ENCODE measurements at regions not wholly inside any gene's neighbourhood (a gene's known extent, or its start where the extent isn't known, plus 50 kb on each side); places are given as distances from the start of the nearest gene placed in this dataset.

- Histone ChIP-seq H3K27ac (no peak overlapping the region), H3K27me3 (no peaks in the 10 kb centered on the region), H3K4me3 (no peak overlapping the region), H3K9me3 (no peaks in the 10 kb centered on the region), H3K36me3 (replicated peaks in 1 of 2; ENCODE audit: insufficient read depth in 1 of 2, low read depth in 2 of 2) (no peaks in the 10 kb centered on the region), H3K4me1 (no peaks in the 10 kb centered on the region)
- TF ChIP-seq POLR2A (IDR thresholded peaks at IDR 0.05), result no peak
- TF ChIP-seq, protein P1, sequence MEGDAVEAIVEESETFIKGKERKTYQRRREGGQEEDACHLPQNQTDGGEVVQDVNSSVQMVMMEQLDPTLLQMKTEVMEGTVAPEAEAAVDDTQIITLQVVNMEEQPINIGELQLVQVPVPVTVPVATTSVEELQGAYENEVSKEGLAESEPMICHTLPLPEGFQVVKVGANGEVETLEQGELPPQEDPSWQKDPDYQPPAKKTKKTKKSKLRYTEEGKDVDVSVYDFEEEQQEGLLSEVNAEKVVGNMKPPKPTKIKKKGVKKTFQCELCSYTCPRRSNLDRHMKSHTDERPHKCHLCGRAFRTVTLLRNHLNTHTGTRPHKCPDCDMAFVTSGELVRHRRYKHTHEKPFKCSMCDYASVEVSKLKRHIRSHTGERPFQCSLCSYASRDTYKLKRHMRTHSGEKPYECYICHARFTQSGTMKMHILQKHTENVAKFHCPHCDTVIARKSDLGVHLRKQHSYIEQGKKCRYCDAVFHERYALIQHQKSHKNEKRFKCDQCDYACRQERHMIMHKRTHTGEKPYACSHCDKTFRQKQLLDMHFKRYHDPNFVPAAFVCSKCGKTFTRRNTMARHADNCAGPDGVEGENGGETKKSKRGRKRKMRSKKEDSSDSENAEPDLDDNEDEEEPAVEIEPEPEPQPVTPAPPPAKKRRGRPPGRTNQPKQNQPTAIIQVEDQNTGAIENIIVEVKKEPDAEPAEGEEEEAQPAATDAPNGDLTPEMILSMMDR (IDR thresholded peaks at IDR 0.05), result no peak
- ATAC-seq, result no peak
- intact Hi-C loops (cut with DNase I), result no loop called here
- 93 to 95% methylated on average over 7 of the region's 7 CpGs for WGBS, 2 donors
- DNase-seq, result no peak
Observed at GRCh38 chr10:113219446-113219845, 269.4 kb downstream of the TCF7L2 start.

- no peaks in the 10 kb centered on the region for H3K4me1 ChIP-seq
- DNase-seq, result no peak
- no peaks in the 10 kb centered on the region for H3K27me3 ChIP-seq
- no peak overlapping the region for H3K4me3 ChIP-seq
- TF ChIP-seq, protein P1 (IDR thresholded peaks at IDR 0.05), result no peak
- no peak for TF ChIP-seq POLR2A (IDR thresholded peaks at IDR 0.05)
- intact Hi-C loops (cut with DNase I), result no loop called here
- no peak overlapping the region for H3K27ac ChIP-seq
- no peaks in the 10 kb centered on the region for H3K36me3 ChIP-seq (replicated peaks in 1 of 2; ENCODE audit: insufficient read depth in 1 of 2, low read depth in 2 of 2)
- ATAC-seq, result no peak
- H3K9me3 ChIP-seq, result no peaks in the 10 kb centered on the region
- 57 to 63% methylated on average over 6 of the region's 6 CpGs for WGBS, 2 donors
Observed at GRCh38 chr10:113221756-113222168, 271.7 kb downstream of the TCF7L2 start.

- Histone ChIP-seq H3K4me1 (no peaks in the 10 kb centered on the region), H3K36me3 (replicated peaks in 1 of 2; ENCODE audit: insufficient read depth in 1 of 2, low read depth in 2 of 2) (no peaks in the 10 kb centered on the region), H3K27ac (no peak overlapping the region), H3K9me3 (no peaks in the 10 kb centered on the region), H3K4me3 (no peak overlapping the region), H3K27me3 (no peaks in the 10 kb centered on the region)
- DNase-seq (no peak), ATAC-seq (no peak)
- TF ChIP-seq, protein P1 (IDR thresholded peaks at IDR 0.05), result no peak
- no peak for TF ChIP-seq POLR2A (IDR thresholded peaks at IDR 0.05)
- intact Hi-C loops (cut with DNase I), result no loop called here
- WGBS, 2 donors, result 56 to 62% methylated on average over 12 of the region's 12 CpGs
Observed at GRCh38 chr10:113222207-113222606, 272.2 kb downstream of the TCF7L2 start.

GRCh38 chr10:113225364-113225763 is 275.3 kb downstream of the TCF7L2 start:
- intact Hi-C loops (cut with DNase I), result no loop called here
- Histone ChIP-seq H3K36me3 (replicated peaks in 1 of 2; ENCODE audit: insufficient read depth in 1 of 2, low read depth in 2 of 2) (no peaks in the 10 kb centered on the region), H3K9me3 (no peaks in the 10 kb centered on the region), H3K27me3 (no peaks in the 10 kb centered on the region), H3K4me3 (no peak overlapping the region), H3K4me1 (no peaks in the 10 kb centered on the region), H3K27ac (no peak overlapping the region)
- no peak for TF ChIP-seq POLR2A (IDR thresholded peaks at IDR 0.05)
- TF ChIP-seq, protein P1 (IDR thresholded peaks at IDR 0.05), result no peak
- ATAC-seq (no peak), DNase-seq (no peak)
- 70 to 85% methylated on average over 2 of the region's 2 CpGs for WGBS, 2 donors

DNA sequence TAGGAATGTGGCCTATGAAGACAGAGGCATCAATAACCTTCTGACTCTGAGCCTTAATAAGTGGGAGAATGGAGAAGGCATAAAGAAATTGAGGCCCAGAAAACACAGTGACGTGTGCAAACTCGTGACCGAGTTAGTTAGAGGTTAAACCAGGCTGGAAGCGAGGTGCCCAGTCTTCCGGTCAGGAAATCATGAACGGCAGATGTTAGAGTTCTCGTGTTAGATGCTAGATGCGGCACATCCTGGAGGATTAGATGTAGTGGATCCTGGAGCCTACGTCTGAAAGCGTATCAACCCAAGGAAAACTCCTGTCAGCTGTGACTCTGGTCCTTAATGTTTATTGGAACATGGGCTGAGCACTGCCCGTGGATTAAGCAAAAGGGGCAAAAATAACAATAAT is 275.9 kb downstream of the TCF7L2 start:
- Histone ChIP-seq H3K36me3 (replicated peaks in 1 of 2; ENCODE audit: insufficient read depth in 1 of 2, low read depth in 2 of 2) (no peaks in the 10 kb centered on the region), H3K27me3 (no peaks in the 10 kb centered on the region), H3K4me1 (no peaks in the 10 kb centered on the region), H3K27ac (no peak overlapping the region), H3K4me3 (no peak overlapping the region), H3K9me3 (no peaks in the 10 kb centered on the region)
- intact Hi-C loops (cut with DNase I), result no loop called here
- DNase-seq, result no peak
- WGBS, 2 donors, result 72 to 83% methylated on average over 11 of the region's 11 CpGs
- TF ChIP-seq, protein P1 (IDR thresholded peaks at IDR 0.05), result no peak
- no peak for TF ChIP-seq POLR2A (IDR thresholded peaks at IDR 0.05)
- no peak for ATAC-seq

All from body of pancreas (tissue), 4 donors.